ENCODE measurements at regions not wholly inside any gene's neighbourhood (a gene's known extent, or its start where the extent isn't known, plus 50 kb on each side); places are given as distances from the start of the nearest gene placed in this dataset.

DNA sequence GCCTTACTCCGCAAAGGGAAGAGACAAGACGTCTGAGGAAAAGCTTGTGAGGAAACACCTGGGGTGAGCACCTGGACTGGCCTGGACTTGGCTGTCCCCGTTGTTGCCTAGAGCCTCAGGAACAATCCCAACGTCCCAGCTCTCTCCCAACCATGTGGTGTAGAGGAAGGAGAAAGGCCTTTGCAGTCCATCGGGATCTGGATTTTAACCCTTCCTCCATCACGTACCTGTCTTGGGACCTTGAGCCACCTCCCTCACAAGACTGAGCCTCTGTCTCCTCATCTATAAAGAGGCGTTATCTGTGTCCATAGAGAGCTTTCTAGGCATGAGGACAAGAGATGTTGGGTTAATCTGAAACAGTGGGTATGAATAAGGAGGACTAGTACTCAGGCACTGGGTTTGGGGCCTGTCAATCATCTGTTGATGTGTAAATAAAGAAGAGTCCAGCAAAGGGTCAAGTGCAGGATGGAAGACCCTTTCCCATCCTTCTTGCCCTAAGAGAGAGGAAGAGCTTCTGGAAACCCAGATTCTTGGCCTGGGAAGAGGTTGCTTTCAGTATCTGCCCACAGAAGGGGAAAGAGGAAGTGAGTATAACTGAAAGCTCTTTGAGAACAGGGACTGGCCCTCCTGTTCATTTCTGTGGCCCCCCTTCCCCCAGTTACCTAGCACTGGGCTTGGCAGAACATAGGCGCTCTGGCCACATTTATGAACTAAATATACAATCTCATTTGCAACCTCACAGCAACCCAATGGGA lies 137.1 kb downstream of the PJA1 start (continued):
- TF ChIP-seq, protein P1, sequence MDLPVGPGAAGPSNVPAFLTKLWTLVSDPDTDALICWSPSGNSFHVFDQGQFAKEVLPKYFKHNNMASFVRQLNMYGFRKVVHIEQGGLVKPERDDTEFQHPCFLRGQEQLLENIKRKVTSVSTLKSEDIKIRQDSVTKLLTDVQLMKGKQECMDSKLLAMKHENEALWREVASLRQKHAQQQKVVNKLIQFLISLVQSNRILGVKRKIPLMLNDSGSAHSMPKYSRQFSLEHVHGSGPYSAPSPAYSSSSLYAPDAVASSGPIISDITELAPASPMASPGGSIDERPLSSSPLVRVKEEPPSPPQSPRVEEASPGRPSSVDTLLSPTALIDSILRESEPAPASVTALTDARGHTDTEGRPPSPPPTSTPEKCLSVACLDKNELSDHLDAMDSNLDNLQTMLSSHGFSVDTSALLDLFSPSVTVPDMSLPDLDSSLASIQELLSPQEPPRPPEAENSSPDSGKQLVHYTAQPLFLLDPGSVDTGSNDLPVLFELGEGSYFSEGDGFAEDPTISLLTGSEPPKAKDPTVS (IDR thresholded peaks at IDR 0.05; ENCODE audit: low read depth, low read length) = no peak
- TF ChIP-seq FOS (IDR thresholded peaks at IDR 0.05; ENCODE audit: borderline replicate concordance, extremely low read depth, insufficient read length) (no peak), ETV6 (conservative IDR thresholded peaks at IDR 0.05 in 1 of 2, IDR thresholded peaks at IDR 0.05 in 1 of 2; ENCODE audit: borderline replicate concordance in 1 of 2, low read depth in 1 of 2) (peak in 1 of 2 experiments; percentile 82; a peak in 2 of 4 replicates), CREM (IDR thresholded peaks at IDR 0.05; ENCODE audit: low read depth) (no peak), MYC (IDR thresholded peaks at IDR 0.05; ENCODE audit: insufficient read depth, insufficient read length, insufficient replicate concordance, low read length, severe bottlenecking) (no peak), ASH2L (IDR thresholded peaks at IDR 0.05; ENCODE audit: borderline replicate concordance, low read depth) (no peak), NFYA (IDR thresholded peaks at IDR 0.05; ENCODE audit: borderline replicate concordance, low read depth, low read length) (no peak)
- TF ChIP-seq, protein P2, sequence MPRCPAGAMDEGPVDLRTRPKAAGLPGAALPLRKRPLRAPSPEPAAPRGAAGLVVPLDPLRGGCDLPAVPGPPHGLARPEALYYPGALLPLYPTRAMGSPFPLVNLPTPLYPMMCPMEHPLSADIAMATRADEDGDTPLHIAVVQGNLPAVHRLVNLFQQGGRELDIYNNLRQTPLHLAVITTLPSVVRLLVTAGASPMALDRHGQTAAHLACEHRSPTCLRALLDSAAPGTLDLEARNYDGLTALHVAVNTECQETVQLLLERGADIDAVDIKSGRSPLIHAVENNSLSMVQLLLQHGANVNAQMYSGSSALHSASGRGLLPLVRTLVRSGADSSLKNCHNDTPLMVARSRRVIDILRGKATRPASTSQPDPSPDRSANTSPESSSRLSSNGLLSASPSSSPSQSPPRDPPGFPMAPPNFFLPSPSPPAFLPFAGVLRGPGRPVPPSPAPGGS (IDR thresholded peaks at IDR 0.05; ENCODE audit: borderline replicate concordance, insufficient read depth, low read depth, low read length, poor library complexity, severe bottlenecking) = peak; percentile 68
- TF ChIP-seq, protein P3, sequence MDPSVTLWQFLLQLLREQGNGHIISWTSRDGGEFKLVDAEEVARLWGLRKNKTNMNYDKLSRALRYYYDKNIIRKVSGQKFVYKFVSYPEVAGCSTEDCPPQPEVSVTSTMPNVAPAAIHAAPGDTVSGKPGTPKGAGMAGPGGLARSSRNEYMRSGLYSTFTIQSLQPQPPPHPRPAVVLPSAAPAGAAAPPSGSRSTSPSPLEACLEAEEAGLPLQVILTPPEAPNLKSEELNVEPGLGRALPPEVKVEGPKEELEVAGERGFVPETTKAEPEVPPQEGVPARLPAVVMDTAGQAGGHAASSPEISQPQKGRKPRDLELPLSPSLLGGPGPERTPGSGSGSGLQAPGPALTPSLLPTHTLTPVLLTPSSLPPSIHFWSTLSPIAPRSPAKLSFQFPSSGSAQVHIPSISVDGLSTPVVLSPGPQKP (IDR thresholded peaks at IDR 0.05; ENCODE audit: low read depth, low read length) = no peak
- TF ChIP-seq, protein P4, sequence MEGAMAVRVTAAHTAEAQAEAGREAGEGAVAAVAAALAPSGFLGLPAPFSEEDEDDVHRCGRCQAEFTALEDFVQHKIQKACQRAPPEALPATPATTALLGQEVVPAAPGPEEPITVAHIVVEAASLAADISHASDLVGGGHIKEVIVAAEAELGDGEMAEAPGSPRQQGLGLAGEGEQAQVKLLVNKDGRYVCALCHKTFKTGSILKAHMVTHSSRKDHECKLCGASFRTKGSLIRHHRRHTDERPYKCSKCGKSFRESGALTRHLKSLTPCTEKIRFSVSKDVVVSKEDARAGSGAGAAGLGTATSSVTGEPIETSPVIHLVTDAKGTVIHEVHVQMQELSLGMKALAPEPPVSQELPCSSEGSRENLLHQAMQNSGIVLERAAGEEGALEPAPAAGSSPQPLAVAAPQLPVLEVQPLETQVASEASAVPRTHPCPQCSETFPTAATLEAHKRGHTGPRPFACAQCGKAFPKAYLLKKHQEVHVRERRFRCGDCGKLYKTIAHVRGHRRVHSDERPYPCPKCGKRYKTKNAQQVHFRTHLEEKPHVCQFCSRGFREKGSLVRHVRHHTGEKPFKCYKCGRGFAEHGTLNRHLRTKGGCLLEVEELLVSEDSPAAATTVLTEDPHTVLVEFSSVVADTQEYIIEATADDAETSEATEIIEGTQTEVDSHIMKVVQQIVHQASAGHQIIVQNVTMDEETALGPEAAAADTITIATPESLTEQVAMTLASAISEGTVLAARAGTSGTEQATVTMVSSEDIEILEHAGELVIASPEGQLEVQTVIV (IDR thresholded peaks at IDR 0.05; ENCODE audit: borderline replicate concordance, partially characterized antibody) = no peak
- TF ChIP-seq, protein P5, sequence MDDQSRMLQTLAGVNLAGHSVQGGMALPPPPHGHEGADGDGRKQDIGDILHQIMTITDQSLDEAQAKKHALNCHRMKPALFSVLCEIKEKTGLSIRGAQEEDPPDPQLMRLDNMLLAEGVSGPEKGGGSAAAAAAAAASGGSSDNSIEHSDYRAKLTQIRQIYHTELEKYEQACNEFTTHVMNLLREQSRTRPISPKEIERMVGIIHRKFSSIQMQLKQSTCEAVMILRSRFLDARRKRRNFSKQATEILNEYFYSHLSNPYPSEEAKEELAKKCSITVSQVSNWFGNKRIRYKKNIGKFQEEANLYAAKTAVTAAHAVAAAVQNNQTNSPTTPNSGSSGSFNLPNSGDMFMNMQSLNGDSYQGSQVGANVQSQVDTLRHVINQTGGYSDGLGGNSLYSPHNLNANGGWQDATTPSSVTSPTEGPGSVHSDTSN (IDR thresholded peaks at IDR 0.05; ENCODE audit: insufficient replicate concordance, low read depth, low read length) = no peak
- TF ChIP-seq, protein P6, sequence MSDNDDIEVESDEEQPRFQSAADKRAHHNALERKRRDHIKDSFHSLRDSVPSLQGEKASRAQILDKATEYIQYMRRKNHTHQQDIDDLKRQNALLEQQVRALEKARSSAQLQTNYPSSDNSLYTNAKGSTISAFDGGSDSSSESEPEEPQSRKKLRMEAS (IDR thresholded peaks at IDR 0.05; ENCODE audit: low read depth, low read length) = no peak
- TF ChIP-seq, protein P7, sequence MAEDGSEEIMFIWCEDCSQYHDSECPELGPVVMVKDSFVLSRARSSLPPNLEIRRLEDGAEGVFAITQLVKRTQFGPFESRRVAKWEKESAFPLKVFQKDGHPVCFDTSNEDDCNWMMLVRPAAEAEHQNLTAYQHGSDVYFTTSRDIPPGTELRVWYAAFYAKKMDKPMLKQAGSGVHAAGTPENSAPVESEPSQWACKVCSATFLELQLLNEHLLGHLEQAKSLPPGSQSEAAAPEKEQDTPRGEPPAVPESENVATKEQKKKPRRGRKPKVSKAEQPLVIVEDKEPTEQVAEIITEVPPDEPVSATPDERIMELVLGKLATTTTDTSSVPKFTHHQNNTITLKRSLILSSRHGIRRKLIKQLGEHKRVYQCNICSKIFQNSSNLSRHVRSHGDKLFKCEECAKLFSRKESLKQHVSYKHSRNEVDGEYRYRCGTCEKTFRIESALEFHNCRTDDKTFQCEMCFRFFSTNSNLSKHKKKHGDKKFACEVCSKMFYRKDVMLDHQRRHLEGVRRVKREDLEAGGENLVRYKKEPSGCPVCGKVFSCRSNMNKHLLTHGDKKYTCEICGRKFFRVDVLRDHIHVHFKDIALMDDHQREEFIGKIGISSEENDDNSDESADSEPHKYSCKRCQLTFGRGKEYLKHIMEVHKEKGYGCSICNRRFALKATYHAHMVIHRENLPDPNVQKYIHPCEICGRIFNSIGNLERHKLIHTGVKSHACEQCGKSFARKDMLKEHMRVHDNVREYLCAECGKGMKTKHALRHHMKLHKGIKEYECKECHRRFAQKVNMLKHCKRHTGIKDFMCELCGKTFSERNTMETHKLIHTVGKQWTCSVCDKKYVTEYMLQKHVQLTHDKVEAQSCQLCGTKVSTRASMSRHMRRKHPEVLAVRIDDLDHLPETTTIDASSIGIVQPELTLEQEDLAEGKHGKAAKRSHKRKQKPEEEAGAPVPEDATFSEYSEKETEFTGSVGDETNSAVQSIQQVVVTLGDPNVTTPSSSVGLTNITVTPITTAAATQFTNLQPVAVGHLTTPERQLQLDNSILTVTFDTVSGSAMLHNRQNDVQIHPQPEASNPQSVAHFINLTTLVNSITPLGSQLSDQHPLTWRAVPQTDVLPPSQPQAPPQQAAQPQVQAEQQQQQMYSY (CRISPR knock-in tag; IDR thresholded peaks at IDR 0.05) = no peak

All from GM12878 (cell line).